ENCODE measurements at regions not wholly inside any gene's neighbourhood (a gene's known extent, or its start where the extent isn't known, plus 50 kb on each side); places are given as distances from the start of the nearest gene placed in this dataset.
"Not testable (repeated sequence)": the region's sequence is repeated elsewhere in the genome, so short reads cannot be mapped to it uniquely, and the experiment has no call there.

- DNase-seq = no peak
These were observed 51.9 kb upstream of the TCERG1L start for GRCh38 chr10:131363416-131363815.

GRCh38 chr10:131371571-131371970 lies 60.0 kb upstream of the TCERG1L start:
- no peak for DNase-seq

GRCh38 chr10:131381576-131381975 lies 70.1 kb upstream of the TCERG1L start:
- DNase-seq = no peak

GRCh38 chr10:131385161-131385872 lies 73.8 kb upstream of the TCERG1L start:
- DNase-seq = not testable (repeated sequence)

- DNase-seq = no peak
These were observed 75.6 kb upstream of the TCERG1L start for GRCh38 chr10:131387018-131387529.

- DNase-seq = no peak
These were observed 80.4 kb upstream of the TCERG1L start for GRCh38 chr10:131391936-131392335.

- no peak for DNase-seq
These were observed 84.9 kb upstream of the TCERG1L start for GRCh38 chr10:131396121-131397050.

- DNase-seq = no peak
These were observed 86.6 kb upstream of the TCERG1L start for GRCh38 chr10:131398166-131398565.

- no peak for DNase-seq
These were observed 88.5 kb upstream of the TCERG1L start for GRCh38 chr10:131399981-131400380.

- DNase-seq = no peak
These were observed 89.0 kb upstream of the TCERG1L start for GRCh38 chr10:131400513-131400912.

- no peak for DNase-seq
These were observed 91.5 kb upstream of the TCERG1L start for GRCh38 chr10:131402771-131403650.

- no peak for DNase-seq
These were observed 92.4 kb upstream of the TCERG1L start for GRCh38 chr10:131403936-131404335.

GRCh38 chr10:131404886-131405285 lies 93.4 kb upstream of the TCERG1L start:
- no peak for DNase-seq

- DNase-seq = no peak
These were observed 95.3 kb upstream of the TCERG1L start for GRCh38 chr10:131406676-131407392.

- no peak for DNase-seq
These were observed 107.2 kb upstream of the TCERG1L start for GRCh38 chr10:131418681-131419080.

- DNase-seq = no peak
These were observed 108.3 kb upstream of the TCERG1L start for GRCh38 chr10:131419797-131420196.

- no peak for DNase-seq
These were observed 109.3 kb upstream of the TCERG1L start for GRCh38 chr10:131420867-131421266.

- no peak for DNase-seq
These were observed 109.9 kb upstream of the TCERG1L start for GRCh38 chr10:131421381-131421780.

GRCh38 chr10:131422731-131423130 lies 111.2 kb upstream of the TCERG1L start:
- DNase-seq = no peak

GRCh38 chr10:131424053-131424452 lies 112.5 kb upstream of the TCERG1L start:
- no peak for DNase-seq

GRCh38 chr10:131424836-131425491 lies 113.4 kb upstream of the TCERG1L start:
- DNase-seq = no peak

Data from activated CD4-positive, alpha-beta T cell treated with anti-CD3 and anti-CD28 coated beads, Interleukin-2, amount 50 U/mL, for 16 hours (primary cell).